Stimulated activated CD8-positive, alpha-beta memory T cell treated with anti-CD3 and anti-CD28 coated beads, Interleukin-4, amount 100 ng/mL, for 1 hour (primary cell): ENCODE measurements at regions not wholly inside any gene's neighbourhood (a gene's known extent, or its start where the extent isn't known, plus 50 kb on each side); places are given as distances from the start of the nearest gene placed in this dataset.

Experiments used
- DNase-seq, 2 donors: peaks; one replicate each; pipeline ENCODE4 v3.0.0-alpha.2; 2020; ENCODE audit warnings: low read depth in 2 of 2, low spot score in 1 of 2

DNA sequence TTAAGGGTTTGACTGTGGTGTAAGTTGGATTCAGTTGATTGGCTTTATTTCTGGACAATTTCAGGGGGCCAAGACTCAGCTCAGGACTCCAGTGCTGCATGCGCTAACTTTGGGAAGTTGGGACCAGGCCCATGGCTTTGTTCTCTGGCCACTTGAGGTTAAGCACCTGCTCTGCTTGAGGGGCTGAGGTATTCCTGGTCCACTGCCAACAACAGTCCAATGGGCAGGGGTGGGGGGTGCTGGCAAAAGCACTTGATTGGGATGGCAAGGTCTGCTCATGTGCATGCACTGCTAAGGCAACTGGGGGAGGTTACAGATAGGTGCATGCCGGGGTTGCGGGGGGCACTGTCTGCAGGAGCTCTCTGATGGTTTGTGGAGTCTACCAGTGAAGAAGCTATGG, 52.6 kb upstream of the ASB17 start:
- no peak for DNase-seq

DNA sequence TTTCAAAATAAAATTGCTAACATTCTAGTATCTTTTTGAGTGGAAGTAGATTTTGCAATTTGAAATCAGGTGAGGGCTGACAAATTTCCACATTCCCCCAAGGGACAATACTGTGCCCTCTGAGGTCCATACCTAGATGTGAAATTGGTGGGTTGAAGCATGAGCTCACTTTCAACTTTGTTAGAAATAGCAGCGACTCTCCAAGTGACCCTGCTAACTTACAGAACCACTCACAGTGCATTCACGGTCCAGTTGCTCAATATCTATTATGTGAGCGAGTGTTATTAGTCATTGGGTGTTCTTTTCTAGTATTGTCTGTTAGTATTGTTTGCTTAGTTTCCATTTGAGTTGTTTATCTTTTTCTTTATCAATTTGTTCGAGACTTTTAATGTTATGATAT, 53.6 kb upstream of the ASB17 start:
- no peak for DNase-seq

DNA sequence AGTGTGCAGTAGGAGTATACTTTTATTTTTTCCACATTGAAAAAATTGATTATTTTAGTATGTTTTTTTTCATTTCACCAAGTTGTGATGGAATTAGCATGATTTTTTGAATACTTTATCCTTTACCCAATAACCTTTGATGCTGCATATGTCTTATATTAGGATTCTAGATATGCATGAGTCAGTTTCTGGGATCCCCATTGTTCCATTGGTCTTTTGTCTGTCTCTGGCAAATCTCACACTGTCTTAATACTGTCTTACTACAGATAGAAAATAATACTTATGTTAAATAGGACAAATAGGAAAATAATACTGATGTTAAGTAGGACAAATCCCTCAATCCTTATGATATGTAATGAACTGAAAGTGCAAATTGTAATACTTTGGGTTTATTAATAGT, 54.3 kb upstream of the ASB17 start:
- no peak for DNase-seq

DNA sequence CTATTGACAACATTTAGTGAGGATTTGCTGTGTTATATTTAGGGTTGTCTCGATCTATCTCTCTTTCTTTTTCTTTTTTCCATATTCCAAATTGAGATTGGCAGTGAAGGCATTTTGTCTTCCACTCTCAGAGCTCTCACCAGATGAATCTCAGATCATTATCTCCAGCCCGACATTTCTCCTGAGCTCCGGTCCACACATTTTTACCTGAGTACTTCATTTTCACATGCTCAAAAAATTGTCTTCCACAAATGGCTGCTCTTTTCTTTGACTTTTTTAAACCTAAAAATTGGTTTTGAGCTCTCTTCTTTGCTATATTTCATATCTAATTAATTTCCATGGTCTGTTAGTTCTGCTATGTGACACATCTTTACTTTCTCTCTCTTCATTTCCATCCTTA, 56.9 kb upstream of the ASB17 start:
- no peak for DNase-seq

DNA sequence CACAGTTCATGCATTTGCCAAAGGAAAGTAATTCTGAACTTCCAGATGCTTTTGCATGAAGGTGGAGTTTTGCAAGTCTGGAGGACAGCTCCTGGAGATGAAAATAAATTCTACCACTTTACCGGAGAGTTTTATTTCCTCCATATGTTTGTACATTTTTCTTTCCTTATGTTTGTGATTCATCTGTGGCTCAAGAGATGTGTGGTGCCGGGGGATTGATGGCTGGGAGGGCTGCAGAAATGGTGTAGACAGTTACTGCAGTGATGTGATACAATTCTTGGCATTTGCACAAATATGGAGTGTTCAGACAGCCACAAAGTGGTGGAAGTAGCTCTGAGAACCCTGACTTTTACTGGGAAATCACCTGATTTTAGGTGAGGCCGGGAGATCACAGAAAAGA, 58.5 kb upstream of the ASB17 start:
- DNase-seq: no peak

DNA sequence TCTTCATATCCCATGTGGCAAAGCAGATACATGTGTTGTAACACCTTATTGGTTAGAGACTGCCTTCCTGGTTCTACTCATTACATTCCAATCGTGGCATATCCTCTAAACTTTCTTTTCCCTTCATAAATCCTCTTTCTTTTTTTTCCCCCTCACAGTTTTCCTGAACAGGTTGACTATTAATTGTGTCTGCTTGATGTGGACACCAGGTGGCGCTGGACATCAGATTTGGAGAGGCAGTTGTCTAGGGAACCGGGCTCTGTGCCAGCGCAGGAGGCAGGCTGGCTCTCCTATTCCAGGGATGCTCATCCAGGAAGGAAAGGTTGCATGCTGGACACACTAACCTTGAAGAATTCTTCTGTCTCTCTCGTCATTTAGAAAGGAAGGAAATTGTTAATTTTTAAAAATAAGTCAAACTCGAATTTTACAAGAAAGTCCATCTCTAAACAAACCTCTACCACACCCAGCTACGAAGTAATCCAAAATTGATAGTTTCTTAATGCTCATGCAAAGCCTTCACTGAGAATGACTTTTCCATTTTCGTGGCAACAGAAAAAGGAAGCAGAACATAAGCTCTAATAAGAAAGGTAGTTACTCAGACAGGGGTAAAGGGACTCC, 59.4 kb upstream of the ASB17 start:
- peak; percentile 28 to 41 for DNase-seq

DNA sequence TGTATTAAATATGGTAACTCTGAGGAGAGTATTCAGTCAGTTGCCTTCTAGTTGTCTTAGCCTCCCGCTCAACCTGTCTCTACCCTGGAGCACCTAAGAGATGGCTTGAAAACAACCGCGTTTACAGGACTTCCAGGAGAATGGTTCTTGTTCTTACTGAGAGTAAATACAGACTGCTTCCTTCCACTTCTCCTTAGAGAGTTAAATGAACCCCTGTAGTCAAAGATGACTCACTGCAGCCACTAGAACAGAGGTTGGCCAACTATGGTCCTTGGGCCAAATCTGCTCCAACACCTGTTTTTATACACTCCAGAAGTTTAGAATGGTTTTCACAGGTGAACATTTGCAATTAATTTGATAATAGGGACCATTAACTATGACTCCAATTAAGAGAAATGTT, 60.1 kb upstream of the ASB17 start:
- DNase-seq: no peak

DNA sequence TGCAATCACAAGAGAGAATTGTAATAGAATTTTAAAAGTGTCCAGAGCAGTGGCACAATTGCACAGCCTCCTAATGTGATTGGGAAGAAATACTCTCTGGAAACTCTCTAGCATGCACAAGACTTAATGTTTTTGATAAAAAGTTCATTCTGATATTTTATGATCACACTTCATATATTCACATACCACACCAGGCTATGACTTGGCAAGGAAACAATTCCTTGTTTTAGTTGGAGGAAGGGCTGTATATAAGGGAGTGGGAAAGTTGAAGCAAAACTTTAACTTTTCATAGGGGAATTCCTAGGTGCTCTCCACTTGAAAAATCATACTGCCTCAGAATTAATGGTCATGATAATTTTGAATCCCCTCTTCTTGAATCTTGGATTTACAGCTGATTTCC, 61.5 kb upstream of the ASB17 start:
- DNase-seq: no peak

DNA sequence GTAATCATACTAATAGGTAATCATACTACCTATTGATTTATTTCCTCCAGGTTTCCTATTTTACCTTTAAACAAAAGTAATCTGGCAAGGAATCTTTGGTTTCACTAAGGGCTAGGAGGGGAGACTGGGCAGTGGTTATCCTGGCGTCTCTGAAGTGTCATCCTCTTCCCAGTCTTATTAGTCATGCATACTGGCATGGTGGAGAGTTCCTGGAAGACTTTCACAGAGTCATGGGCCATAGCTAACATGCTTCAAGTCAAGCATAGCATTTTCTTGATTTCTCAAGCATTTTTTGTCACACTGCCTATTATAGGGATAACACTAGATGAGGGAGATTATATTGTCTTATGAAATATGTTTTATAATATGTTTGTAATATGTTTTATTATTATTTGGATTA, 64.0 kb upstream of the ASB17 start:
- no peak for DNase-seq

DNA sequence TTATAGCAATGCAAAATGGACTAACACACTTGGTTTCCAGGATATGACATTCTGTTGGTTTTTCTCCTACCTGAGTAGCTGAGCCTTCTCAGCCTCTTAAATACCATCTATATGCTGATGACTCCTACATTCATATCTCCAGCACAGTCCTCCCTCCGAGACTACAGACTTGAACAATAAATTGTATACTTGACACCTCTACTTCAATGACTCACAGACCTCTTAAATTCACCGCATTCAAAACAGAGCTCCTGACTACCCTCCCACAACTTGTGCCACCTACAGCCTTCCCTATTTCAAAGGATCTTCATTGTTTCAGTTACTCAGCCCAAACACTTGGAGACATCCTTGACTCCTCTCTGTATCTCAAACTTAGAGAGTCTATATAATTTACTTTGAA, 66.8 kb upstream of the ASB17 start:
- no peak for DNase-seq

DNA sequence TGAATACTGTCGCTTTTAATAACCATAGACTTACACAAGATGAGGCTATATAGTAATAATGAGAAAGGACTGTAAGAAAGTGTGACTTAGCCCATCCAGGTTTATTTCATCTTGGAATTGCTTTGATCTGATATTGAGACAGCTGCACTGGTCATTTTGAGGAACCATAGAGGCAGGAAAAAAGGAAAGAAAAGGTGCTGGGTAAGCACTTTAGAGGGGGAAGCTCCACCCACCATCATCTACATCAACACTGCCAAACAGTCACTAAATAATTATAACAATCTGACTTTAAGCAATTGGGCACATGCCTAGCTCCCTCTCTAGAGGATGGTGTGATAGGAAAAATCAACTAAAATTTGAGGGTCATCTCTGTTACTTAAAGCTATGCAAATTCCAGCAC, 70.6 kb upstream of the ST6GALNAC3 start:
- no peak for DNase-seq

DNA sequence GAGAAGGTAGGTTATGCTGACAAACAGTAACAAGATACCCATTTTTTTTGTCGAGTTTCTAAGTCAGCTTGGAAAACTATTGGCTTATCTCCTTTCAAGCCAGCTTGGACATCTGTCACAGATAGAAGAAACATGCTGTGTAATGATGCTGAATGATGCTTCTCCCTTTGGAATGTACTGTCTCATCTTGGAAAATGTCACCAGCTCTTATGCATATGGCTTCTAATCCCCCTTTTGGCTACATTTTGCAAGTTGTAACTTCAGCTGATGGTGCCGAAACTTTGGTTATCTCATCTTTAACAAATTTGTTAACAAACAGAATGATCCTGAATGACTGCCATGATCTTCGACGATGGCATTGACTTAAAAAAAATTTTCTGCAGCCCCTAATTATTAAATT, 68.8 kb upstream of the ST6GALNAC3 start:
- DNase-seq: no peak

DNA sequence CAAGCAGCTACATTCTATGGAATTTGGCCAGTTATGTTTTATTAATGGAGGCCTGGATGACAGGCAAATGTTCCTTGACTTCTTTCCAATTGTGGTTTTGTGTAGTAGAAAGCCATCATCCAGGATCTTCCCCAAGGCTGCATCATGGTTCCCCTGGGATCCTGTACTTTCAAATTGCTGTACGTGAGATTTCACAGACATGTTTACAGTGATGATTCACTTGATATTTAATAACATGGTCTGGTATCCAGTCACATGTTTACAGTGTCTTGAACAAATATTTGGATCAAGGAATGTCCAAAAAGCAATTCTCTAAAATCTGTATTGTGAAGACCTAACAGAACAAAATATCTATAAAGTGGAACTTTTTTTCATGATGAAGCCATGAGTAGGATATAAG, 68.3 kb upstream of the ST6GALNAC3 start:
- no peak for DNase-seq

DNA sequence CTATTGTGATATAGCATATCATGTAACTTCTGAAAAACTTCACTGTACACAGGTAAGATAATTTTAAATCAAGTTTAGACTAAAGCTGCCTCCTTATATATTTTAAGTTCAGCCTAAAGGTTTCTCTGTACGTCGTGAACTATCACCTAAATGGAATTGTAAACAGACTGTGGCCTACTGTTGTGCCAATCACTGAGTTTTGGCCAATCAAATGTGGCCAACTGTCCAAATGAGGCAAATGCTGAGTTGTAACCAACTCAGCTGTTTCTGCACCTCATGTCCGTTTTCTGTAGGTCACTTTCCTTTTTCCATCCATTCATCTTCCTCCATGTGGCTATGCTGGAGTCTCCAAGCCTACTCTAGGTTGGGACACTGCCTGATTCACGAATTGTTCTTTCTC, 63.7 kb upstream of the ST6GALNAC3 start:
- no peak for DNase-seq

DNA sequence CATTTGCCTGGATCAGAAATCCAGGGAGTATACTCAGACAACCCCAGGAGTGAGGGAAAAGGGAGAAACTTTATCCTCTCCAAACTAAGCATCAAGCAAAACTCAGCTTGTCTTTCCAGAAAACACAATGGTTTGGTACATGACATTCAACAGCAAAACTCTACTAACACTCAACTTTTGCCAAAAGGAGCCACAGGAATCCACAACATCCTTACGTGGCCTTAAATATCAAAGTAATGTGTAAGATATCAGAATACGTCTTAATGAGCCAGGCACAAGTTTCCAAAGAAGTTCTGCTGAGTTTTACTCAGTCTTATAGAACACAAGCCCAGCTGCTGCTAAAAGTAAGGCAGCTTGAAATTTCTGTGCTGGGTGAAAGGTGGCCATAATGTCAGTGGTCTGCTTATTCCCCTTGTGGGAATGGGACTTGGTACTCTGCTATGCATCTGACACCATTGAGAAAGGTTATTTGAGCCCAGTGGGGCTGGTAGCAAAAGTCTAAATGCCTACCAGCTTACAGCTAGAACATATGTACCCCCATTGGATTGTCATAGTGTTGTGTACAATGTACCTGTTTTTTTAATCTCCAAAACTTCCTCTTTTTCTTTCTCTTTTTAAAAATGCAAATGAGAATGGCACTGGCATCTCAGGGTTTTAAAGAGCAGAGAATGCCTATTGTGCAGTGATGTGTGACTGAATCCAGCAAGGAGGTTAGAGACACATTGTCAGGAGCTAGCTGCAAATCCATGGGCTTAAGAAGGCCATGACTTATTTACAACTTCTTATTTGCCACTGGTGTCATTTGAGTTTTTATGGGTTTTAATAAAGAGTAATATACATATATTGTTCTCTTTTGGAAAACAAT, 62.0 kb upstream of the ST6GALNAC3 start:
- DNase-seq: no peak

DNA sequence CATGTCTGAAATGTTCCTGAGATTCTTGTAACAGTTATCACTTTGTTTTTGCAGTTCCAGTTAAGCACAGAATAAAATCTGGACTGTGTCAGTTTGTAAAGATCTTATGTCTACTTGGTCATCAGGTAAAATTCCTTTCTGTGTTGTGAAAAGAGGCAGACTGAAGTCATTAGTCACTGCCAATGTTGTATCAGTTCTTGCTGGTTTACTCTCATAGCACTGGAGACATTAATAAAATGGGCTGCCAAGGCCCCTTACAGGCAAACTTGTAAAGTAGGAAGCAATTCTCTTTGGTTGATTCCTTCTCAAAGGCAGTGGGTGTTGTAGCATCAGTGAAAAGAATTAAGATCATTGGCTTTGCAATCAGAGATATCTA, 61.4 kb upstream of the ST6GALNAC3 start:
- no peak for DNase-seq

DNA sequence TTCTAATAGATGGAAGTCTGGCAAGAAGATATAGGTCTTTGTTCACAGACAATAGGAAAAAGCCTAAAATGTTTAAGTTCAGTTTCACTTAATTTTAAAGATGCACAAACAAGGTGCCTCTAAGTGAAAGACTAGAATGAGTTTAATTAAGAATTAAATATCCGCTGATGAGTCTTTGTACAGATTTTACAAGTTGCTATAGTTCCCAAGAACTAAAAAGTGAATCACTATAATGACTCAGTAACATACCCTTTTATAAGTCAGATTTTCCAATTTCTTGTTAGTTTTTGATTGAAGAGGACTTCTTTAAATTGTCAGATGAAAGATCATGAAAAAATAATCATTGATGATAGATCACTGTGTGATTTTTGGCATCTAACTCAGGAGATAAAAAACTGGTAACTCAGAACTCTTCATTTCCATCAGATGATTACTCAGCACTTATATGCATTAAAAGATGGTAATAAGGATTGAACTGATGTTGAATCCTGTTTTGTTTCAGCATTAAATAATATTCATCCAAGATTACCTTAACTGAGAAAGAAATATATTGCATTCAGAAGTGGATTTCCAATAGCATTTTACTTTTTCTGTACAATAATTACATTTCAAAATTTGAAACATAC, 59.0 kb upstream of the ST6GALNAC3 start:
- no peak for DNase-seq

DNA sequence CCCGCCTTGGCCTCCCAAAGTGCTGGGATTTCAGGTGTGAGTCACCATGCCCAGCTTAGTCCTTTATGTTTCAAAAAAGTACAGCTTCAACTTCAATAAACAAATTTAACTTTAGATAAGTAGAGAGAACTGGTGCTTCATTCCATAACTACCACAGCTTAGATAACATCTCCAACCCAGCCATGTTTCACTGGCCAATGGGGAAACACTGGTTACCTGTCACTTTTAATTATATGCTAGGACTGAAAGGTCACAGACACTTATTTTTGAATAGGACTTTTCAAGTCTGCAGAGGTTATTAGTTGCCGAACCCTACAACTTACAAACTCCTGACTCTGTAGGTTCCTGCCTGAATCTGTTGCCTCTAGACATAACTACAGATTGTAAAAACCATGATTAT, 56.5 kb upstream of the ST6GALNAC3 start:
- DNase-seq: no peak

DNA sequence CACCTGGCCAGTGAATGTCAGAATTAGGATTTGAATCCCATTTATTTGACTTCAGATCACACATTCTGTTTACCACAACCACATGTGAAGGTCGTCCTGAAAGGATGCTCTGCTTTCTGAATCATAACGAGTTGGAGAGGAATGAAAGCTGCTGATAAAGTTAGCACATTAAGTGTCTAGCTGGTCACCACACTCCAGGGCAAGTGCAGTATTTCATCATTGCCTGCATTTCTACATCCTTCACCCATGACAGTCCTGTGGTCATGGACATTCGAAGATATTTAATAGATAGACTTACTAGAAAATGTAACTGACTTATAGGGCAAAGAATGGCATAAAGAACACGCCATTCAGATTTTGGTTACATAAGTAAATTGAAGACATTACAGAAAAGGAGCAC, 52.7 kb upstream of the ST6GALNAC3 start:
- no peak for DNase-seq

DNA sequence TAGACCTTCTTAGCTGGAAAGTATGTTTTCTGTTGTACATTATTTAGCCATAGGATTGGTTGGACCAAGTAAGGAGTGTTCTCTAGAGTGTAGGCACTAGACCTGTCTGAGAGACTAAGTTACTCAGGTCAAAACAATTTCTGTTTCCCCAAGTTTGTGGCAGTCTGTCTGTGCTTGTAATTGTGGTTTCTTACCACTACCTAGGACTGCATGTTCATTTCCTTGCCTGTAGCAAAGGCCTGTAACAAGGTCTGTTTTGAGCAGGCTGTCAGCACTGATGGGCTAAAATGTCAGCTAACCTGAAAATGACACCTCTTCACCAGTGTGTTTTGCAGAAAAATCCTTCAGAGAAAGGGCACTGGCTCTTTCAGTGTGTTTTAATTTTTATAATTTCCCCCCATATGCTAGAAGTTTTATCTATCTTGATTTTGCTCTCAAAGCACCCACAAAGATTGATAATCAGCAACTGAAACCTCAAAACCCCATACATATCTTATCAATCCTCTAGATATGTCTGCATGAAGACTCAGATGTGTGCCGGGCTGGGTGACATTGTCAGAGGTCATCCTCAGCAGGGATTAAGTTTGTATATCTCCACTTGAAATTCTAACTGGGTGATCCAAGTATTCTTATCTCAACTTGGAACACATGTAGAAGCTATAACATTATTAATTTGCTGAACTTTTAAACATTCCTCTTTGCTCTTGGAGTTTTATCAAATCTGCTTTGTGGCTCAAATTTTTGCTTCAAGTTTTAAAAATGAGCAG, 50.7 kb upstream of the ST6GALNAC3 start:
- no peak for DNase-seq
